SKM-1 (cell line): ENCODE measurements at regions not wholly inside any gene's neighbourhood (a gene's known extent, or its start where the extent isn't known, plus 50 kb on each side); places are given as distances from the start of the nearest gene placed in this dataset.

Experiments
- DNase-seq: peaks from one replicate; lab custom pipeline; 2025; ENCODE audit not compliant: unreplicated experiment; lab: John Stamatoyannopoulos, UW

GRCh38 chr12:98372340-98373024 is 142.9 kb upstream of the TMPO start:
- DNase-seq: no peak

- DNase-seq: peak; percentile 3
These were observed 142.3 kb upstream of the TMPO start for GRCh38 chr12:98373025-98373554.

GRCh38 chr12:98374007-98374406 is 141.4 kb upstream of the TMPO start:
- no peak for DNase-seq

GRCh38 chr12:98379106-98379505 is 136.3 kb upstream of the TMPO start:
- DNase-seq: no peak

GRCh38 chr12:98385641-98386040 is 129.7 kb upstream of the TMPO start:
- DNase-seq: no peak

- DNase-seq: no peak
These were observed 127.9 kb upstream of the TMPO start for GRCh38 chr12:98387444-98387843.

GRCh38 chr12:98388126-98388525 is 127.3 kb upstream of the TMPO start:
- DNase-seq: no peak

- no peak for DNase-seq
These were observed 125.8 kb upstream of the TMPO start for GRCh38 chr12:98389593-98389992.

- DNase-seq: no peak
These were observed 117.9 kb upstream of the TMPO start for GRCh38 chr12:98397323-98398105.

- DNase-seq: peak; percentile 8
These were observed 115.9 kb upstream of the TMPO start for GRCh38 chr12:98399532-98399931.

GRCh38 chr12:98401427-98401826 is 114.0 kb upstream of the TMPO start:
- DNase-seq: no peak

- no peak for DNase-seq
These were observed 113.3 kb upstream of the TMPO start for GRCh38 chr12:98402091-98402490.

- DNase-seq: no peak
These were observed 112.7 kb upstream of the TMPO start for GRCh38 chr12:98402671-98403070.

- no peak for DNase-seq
These were observed 112.0 kb upstream of the TMPO start for GRCh38 chr12:98403385-98403784.

GRCh38 chr12:98403936-98404335 is 111.5 kb upstream of the TMPO start:
- no peak for DNase-seq

GRCh38 chr12:98405805-98406366 is 109.5 kb upstream of the TMPO start:
- no peak for DNase-seq

GRCh38 chr12:98406378-98406777 is 109.0 kb upstream of the TMPO start:
- no peak for DNase-seq

GRCh38 chr12:98408681-98409080 is 106.7 kb upstream of the TMPO start:
- DNase-seq: no peak

- DNase-seq: no peak
These were observed 105.8 kb upstream of the TMPO start for GRCh38 chr12:98409548-98409947.

- no peak for DNase-seq
These were observed 105.0 kb upstream of the TMPO start for GRCh38 chr12:98410356-98410755.

- DNase-seq: no peak
These were observed 98.5 kb upstream of the TMPO start for GRCh38 chr12:98416845-98417244.

GRCh38 chr12:98417266-98417665 is 98.1 kb upstream of the TMPO start:
- DNase-seq: no peak
